ENCODE measurements at regions not wholly inside any gene's neighbourhood (a gene's known extent, or its start where the extent isn't known, plus 50 kb on each side); places are given as distances from the start of the nearest gene placed in this dataset.

DNA sequence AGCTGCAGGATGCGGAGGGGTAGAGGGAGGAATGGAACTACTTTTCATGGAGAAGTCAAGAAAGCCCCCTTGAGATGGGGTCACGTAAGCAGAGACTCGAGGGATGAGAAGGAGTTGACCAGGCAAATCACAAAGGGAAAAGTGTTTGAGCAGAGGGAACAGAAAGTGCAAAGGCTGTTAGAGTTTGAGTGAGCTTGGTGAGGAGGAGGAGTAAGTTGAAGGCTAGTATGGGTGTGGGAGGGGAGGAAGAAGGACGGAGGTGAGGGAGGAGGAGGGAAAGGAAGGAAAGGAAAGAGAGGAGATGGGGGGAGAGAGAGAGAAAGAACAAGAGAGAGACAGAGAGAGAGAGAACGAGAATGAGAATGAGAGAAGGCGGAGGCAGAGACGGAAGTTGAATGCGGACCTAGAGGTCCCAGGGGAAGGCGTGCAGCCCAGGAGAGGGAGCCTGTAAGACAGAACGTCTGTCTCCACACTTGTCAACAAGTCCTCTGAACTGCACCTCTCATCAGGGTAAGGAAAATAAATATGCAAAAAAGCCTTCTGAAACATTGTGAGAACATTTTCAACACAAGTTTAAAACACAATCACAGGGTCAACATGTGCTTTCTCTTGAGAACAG, 279.8 kb upstream of the EEF2KMT start:
- no peak for DNase-seq (ENCODE audit: extremely low spot score)
- TF ChIP-seq TARDBP (IDR thresholded peaks at IDR 0.05) (no peak), SUZ12 (IDR thresholded peaks at IDR 0.05) (no peak), SP1 (IDR thresholded peaks at IDR 0.05) (no peak), FOXK2 (IDR thresholded peaks at IDR 0.05) (no peak), L3MBTL2 (conservative IDR thresholded peaks at IDR 0.05) (no peak), ZNF384 (IDR thresholded peaks at IDR 0.05) (no peak), HDGF (IDR thresholded peaks at IDR 0.05; ENCODE audit: borderline replicate concordance) (no peak), ARNT (IDR thresholded peaks at IDR 0.05) (no peak), CTBP1 (IDR thresholded peaks at IDR 0.05; ENCODE audit: borderline replicate concordance) (no peak), NFRKB (IDR thresholded peaks at IDR 0.05) (no peak), BHLHE40 (IDR thresholded peaks at IDR 0.05; ENCODE audit: borderline replicate concordance) (no peak), FOXA1 (IDR thresholded peaks at IDR 0.05) (no peak), LEF1 (IDR thresholded peaks at IDR 0.05; ENCODE audit: borderline replicate concordance) (no peak)
- TF ChIP-seq, protein P1, sequence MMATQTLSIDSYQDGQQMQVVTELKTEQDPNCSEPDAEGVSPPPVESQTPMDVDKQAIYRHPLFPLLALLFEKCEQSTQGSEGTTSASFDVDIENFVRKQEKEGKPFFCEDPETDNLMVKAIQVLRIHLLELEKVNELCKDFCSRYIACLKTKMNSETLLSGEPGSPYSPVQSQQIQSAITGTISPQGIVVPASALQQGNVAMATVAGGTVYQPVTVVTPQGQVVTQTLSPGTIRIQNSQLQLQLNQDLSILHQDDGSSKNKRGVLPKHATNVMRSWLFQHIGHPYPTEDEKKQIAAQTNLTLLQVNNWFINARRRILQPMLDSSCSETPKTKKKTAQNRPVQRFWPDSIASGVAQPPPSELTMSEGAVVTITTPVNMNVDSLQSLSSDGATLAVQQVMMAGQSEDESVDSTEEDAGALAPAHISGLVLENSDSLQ (IDR thresholded peaks at IDR 0.05) = no peak
- ChIA-PET CTCF (no interaction called here), POLR2A (interaction anchor here (0.6 kb wide), 1 partner anchor 17 kb away, joined by 3 read pairs; no protein-coding TSS in a partner anchor)

DNA sequence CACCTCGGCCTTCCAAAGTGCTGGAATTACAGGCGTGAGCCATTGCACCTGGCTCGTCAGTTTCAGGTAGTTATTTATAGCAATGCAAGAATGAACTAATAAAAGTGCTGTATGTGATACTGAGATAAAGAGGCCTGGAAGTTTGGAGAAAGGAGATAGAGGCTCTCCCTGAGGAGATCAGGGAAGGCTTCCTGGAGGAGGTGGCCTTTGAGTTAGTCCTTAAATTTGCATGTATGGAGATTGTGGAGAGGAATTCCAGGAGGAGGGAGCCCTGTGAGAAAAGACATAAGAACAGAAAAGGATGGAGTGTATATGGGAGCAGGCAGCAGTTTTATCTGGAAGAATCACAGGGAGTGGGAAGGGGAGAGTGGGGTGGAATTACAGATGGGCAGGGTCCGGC, 276.6 kb upstream of the EEF2KMT start:
- ChIA-PET POLR2A (no interaction called here), CTCF (no interaction called here)
- DNase-seq (ENCODE audit: extremely low spot score) = no peak
- no peak for TF ChIP-seq ZNF384 (IDR thresholded peaks at IDR 0.05)
- TF ChIP-seq FOXK2 (IDR thresholded peaks at IDR 0.05) = no peak
- no peak for TF ChIP-seq FOXM1 (IDR thresholded peaks at IDR 0.05; ENCODE audit: borderline replicate concordance)
- TF ChIP-seq TARDBP (IDR thresholded peaks at IDR 0.05) = no peak
- no peak for TF ChIP-seq BHLHE40 (IDR thresholded peaks at IDR 0.05; ENCODE audit: borderline replicate concordance)
- no peak for TF ChIP-seq ARNT (IDR thresholded peaks at IDR 0.05)
- TF ChIP-seq NFRKB (IDR thresholded peaks at IDR 0.05) = no peak
- TF ChIP-seq SP1 (IDR thresholded peaks at IDR 0.05) = no peak
- no peak for TF ChIP-seq L3MBTL2 (conservative IDR thresholded peaks at IDR 0.05)
- no peak for TF ChIP-seq LEF1 (IDR thresholded peaks at IDR 0.05; ENCODE audit: borderline replicate concordance)
- no peak for TF ChIP-seq FOXA1 (IDR thresholded peaks at IDR 0.05)
- no peak for TF ChIP-seq SUZ12 (IDR thresholded peaks at IDR 0.05)
- no peak for TF ChIP-seq ELF4 (IDR thresholded peaks at IDR 0.05)
- no peak for TF ChIP-seq HDGF (IDR thresholded peaks at IDR 0.05; ENCODE audit: borderline replicate concordance)

DNA sequence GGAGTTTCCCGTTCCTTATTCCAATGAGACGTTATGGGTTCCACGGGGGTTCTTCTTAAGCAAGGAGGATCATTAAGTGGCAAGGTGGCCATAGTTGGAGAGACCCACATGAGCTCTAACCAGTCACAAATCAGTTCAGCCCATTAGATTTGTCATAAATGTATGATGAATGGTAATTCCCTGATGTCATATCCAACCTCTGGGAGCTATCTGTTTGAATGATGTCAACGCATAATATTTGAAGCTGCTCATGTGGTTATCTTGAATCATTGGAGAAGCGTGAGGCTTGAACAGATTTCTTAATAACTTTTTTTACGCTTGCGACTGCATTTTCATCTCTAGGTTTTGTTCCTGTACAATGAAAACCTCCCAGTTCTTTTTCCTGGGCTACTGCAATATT, 270.4 kb upstream of the EEF2KMT start:
- ChIA-PET POLR2A (interaction anchor here (1.0 kb wide), 1 partner anchor 12 kb away, joined by 3 read pairs; no protein-coding TSS in a partner anchor), CTCF (no interaction called here)
- TF ChIP-seq ELF4 (IDR thresholded peaks at IDR 0.05) = no peak
- TF ChIP-seq, protein P1 (IDR thresholded peaks at IDR 0.05) = no peak
- TF ChIP-seq TARDBP (IDR thresholded peaks at IDR 0.05) = no peak
- no peak for TF ChIP-seq L3MBTL2 (conservative IDR thresholded peaks at IDR 0.05)
- no peak for TF ChIP-seq SP1 (IDR thresholded peaks at IDR 0.05)
- TF ChIP-seq CTBP1 (IDR thresholded peaks at IDR 0.05; ENCODE audit: borderline replicate concordance) = no peak
- TF ChIP-seq HDGF (IDR thresholded peaks at IDR 0.05; ENCODE audit: borderline replicate concordance) = no peak
- no peak for TF ChIP-seq FOXA1 (IDR thresholded peaks at IDR 0.05)
- TF ChIP-seq BHLHE40 (IDR thresholded peaks at IDR 0.05; ENCODE audit: borderline replicate concordance) = no peak
- TF ChIP-seq FOXM1 (IDR thresholded peaks at IDR 0.05; ENCODE audit: borderline replicate concordance) = no peak
- TF ChIP-seq FOXK2 (IDR thresholded peaks at IDR 0.05) = no peak
- TF ChIP-seq ARNT (IDR thresholded peaks at IDR 0.05) = no peak
- no peak for TF ChIP-seq LEF1 (IDR thresholded peaks at IDR 0.05; ENCODE audit: borderline replicate concordance)
- TF ChIP-seq ZNF384 (IDR thresholded peaks at IDR 0.05) = no peak
- TF ChIP-seq SUZ12 (IDR thresholded peaks at IDR 0.05) = no peak

DNA sequence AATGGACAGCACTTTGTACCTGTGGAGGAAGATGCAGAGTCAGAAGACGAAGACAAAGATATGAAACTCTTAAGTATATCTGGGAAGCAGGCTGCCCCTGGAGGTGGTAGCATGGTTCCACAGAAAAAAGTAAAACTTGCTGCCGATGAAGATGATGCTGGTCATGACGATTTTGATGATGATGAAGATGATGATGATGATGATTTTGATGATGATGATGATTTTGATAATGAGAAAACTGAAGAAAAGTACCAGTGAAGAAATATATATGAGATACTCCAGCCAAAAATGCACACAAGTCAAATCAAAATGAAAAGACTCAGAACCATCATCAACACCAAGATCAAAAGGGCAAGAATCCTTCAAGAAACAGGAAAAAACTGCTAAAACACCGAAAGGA, 268.5 kb upstream of the EEF2KMT start:
- no peak for DNase-seq (ENCODE audit: extremely low spot score)
- ChIA-PET POLR2A (no interaction called here), CTCF (interaction anchor here (0.6 kb wide), 1 partner anchor 1358 kb away, joined by 3 read pairs; no protein-coding TSS in a partner anchor)
- TF ChIP-seq CTBP1 (IDR thresholded peaks at IDR 0.05; ENCODE audit: borderline replicate concordance) (no peak), SUZ12 (IDR thresholded peaks at IDR 0.05) (no peak), TARDBP (IDR thresholded peaks at IDR 0.05) (no peak)

More for the DNA sequence above, 270.4 kb upstream of the EEF2KMT start:
- no peak for DNase-seq (ENCODE audit: extremely low spot score)

DNA sequence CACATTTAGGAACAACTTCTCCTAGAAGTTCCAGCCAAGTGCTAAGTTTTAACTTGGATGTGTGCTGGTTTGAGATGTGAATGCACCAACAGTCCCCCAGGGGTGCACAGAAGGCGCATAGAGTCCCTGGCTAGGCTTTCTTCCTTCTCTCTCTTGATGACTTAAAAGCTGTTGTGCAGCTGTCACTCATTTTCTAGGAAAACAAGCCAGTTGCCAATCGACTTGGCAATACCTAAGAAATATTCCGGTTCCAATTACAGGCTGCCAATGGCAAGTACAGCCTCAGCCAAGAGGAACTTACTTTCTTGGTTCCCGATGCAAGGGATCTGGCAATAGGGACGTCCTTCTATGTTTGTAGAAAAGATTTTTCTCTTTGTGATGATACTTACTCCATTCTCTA, 266.6 kb upstream of the EEF2KMT start:
- TF ChIP-seq FOXK2 (IDR thresholded peaks at IDR 0.05) (no peak), SUZ12 (IDR thresholded peaks at IDR 0.05) (no peak), TARDBP (IDR thresholded peaks at IDR 0.05) (no peak)
- ChIA-PET POLR2A (no interaction called here), CTCF (no interaction called here)
- no peak for DNase-seq (ENCODE audit: extremely low spot score)

DNA sequence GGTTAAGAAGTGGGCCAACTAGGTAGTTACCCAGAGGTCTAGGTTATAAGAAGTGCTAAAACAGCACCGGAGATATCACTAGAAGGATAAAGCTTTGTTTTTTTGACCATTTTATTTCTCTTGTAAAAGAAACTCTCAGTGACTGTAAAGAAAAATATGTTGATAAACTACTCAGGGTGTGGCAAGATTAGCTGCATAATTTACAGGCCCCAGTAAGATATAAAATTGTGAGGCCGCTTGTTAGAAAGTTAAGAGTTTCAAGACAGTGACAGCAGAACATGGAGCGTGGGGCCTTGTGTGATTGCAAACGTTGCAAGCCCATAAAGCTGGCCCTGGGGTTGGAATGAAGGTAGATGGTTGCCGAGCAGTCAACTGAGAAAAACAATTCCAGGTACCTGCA, 263.7 kb upstream of the EEF2KMT start:
- ChIA-PET POLR2A (interaction anchor here (0.6 kb wide), 1 partner anchor 16 kb away, joined by 3 read pairs; no protein-coding TSS in a partner anchor), CTCF (no interaction called here)
- TF ChIP-seq SUZ12 (IDR thresholded peaks at IDR 0.05) (no peak), SP1 (IDR thresholded peaks at IDR 0.05) (no peak), TARDBP (IDR thresholded peaks at IDR 0.05) (no peak), FOXA1 (IDR thresholded peaks at IDR 0.05) (no peak), CTBP1 (IDR thresholded peaks at IDR 0.05; ENCODE audit: borderline replicate concordance) (no peak), FOXM1 (IDR thresholded peaks at IDR 0.05; ENCODE audit: borderline replicate concordance) (no peak), ELF4 (IDR thresholded peaks at IDR 0.05) (no peak), NFRKB (IDR thresholded peaks at IDR 0.05) (no peak), ZNF384 (IDR thresholded peaks at IDR 0.05) (no peak), LEF1 (IDR thresholded peaks at IDR 0.05; ENCODE audit: borderline replicate concordance) (no peak), ARNT (IDR thresholded peaks at IDR 0.05) (no peak), L3MBTL2 (conservative IDR thresholded peaks at IDR 0.05) (no peak), BHLHE40 (IDR thresholded peaks at IDR 0.05; ENCODE audit: borderline replicate concordance) (no peak), HDGF (IDR thresholded peaks at IDR 0.05; ENCODE audit: borderline replicate concordance) (no peak), FOXK2 (IDR thresholded peaks at IDR 0.05) (no peak)
- TF ChIP-seq, protein P1 (IDR thresholded peaks at IDR 0.05) = no peak
- no peak for DNase-seq (ENCODE audit: extremely low spot score)
